SK-N-SH (cell line): ENCODE measurements at regions not wholly inside any gene's neighbourhood (a gene's known extent, or its start where the extent isn't known, plus 50 kb on each side); places are given as distances from the start of the nearest gene placed in this dataset.

ENCODE experiments used
- CTCF ChIA-PET: fragments of 300-600, 350-600 bp; formaldehyde crosslinking; extraction: SDS; loops from one replicate; lab custom pipeline; 2021; lab: Yijun Ruan, JAX
- POLR2A ChIA-PET: fragments of 350-600 bp; sonication (Branson Sonifier 250); formaldehyde crosslinking; extraction: SDS; loops from one replicate; lab custom pipeline; 2020; ENCODE audit warnings: antibody characterized with exemption, inconsistent platforms; lab: Yijun Ruan, JAX
- DNase-seq: peaks from one replicate; pipeline ENCODE4 v3.0.0; 2012
- H2AFZ ChIP-seq: fragments of 200-600 bp; sonication (generic); 2 replicates; pipeline ENCODE4 v1.8.1; 2016; ENCODE audit warnings: antibody characterized with exemption, mild to moderate bottlenecking, low read depth
- H3F3A ChIP-seq: fragments of 200-600 bp; sonication (generic); replicated peaks from 2 replicates; pipeline ENCODE3; 2016; ENCODE audit warnings: antibody characterized with exemption, mild to moderate bottlenecking; ENCODE audit not compliant: insufficient read depth
- H3K27ac ChIP-seq, 2 experiments: fragments of 200-500 bp in 1 of 2; fragments of 200-600 bp in 1 of 2; sonication (Bioruptor generic) in 1 of 2; sonication (generic), shearing (Covaris generic) in 1 of 2; 2 replicates each; pipeline versions ENCODE4 v1.5.1 to v1.6.1; 2014 to 2016; ENCODE audit warnings: low read depth in 2 of 2, inconsistent platforms in 1 of 2, low read length in 1 of 2, mild to moderate bottlenecking in 1 of 2, mixed read lengths in 1 of 2
- H3K27me3 ChIP-seq: fragments of 200-600 bp; sonication (generic), shearing (Covaris generic); 2 replicates; pipeline ENCODE4 v1.6.1; 2016; ENCODE audit warnings: mixed run types; ENCODE audit not compliant: insufficient read depth
- H3K36me3 ChIP-seq, 2 experiments: fragments of 200-500 bp in 1 of 2; fragments of 200-600 bp in 1 of 2; sonication (Bioruptor generic) in 1 of 2; sonication (generic) in 1 of 2; replicated peaks in 1 of 2; 2 replicates each; pipeline versions ENCODE3 to v1.5.1; 2014 to 2016; ENCODE audit warnings: low read length in 1 of 2, mild to moderate bottlenecking in 1 of 2; ENCODE audit not compliant: insufficient read depth in 2 of 2, control insufficient read depth in 1 of 2
- H3K4me1 ChIP-seq, 2 experiments: fragments of 200-500 bp in 1 of 2; fragments of 200-600 bp in 1 of 2; sonication (Bioruptor generic) in 1 of 2; sonication (generic), shearing (Covaris generic) in 1 of 2; 2 replicates each; pipeline versions ENCODE4 v1.5.1 to v1.6.1; 2014 to 2016; ENCODE audit warnings: low read depth in 1 of 2, low read length in 1 of 2, mixed run types in 1 of 2; ENCODE audit not compliant: insufficient read depth in 2 of 2, control insufficient read depth in 1 of 2
- H3K4me2 ChIP-seq: fragments of 200-600 bp; sonication (generic), shearing (Covaris generic); 2 replicates; pipeline ENCODE4 v1.6.1; 2017; ENCODE audit warnings: mixed run types
- H3K4me3 ChIP-seq, 2 experiments: fragments of 200-500 bp in 1 of 2; fragments of 200-600 bp in 1 of 2; sonication (Bioruptor generic) in 1 of 2; sonication (generic), shearing (Covaris generic) in 1 of 2; 2 replicates each; pipeline versions ENCODE4 v1.5.1 to v1.8.1; 2014 to 2016; ENCODE audit warnings: low read depth in 2 of 2, inconsistent platforms in 1 of 2, low read length in 1 of 2, mild to moderate bottlenecking in 1 of 2, mixed read lengths in 1 of 2, moderate library complexity in 1 of 2
- H3K79me2 ChIP-seq: fragments of 200-600 bp; sonication (generic); 2 replicates; pipeline ENCODE4 v1.8.1; 2017; ENCODE audit warnings: mild to moderate bottlenecking; ENCODE audit not compliant: insufficient read depth
- H3K9ac ChIP-seq: fragments of 200-600 bp; sonication (generic); 2 replicates; pipeline ENCODE4 v1.6.1; 2017; ENCODE audit warnings: mixed run types
- H3K9me2 ChIP-seq: fragments of 200-600 bp; sonication (generic); 2 replicates; pipeline ENCODE4 v1.6.1; 2017; ENCODE audit warnings: mixed run types
- H3K9me3 ChIP-seq: fragments of 200-600 bp; sonication (generic); 2 replicates; pipeline ENCODE4 v1.6.1; 2017; ENCODE audit warnings: mixed run types, mild to moderate bottlenecking, moderate library complexity
- H4K20me1 ChIP-seq: fragments of 200-600 bp; sonication (generic); 2 replicates; pipeline ENCODE4 v1.6.1; 2017; ENCODE audit warnings: mild to moderate bottlenecking, mixed run types; ENCODE audit not compliant: insufficient read depth
- CHD2 ChIP-seq: fragments of 150-350 bp; IDR thresholded peaks from 2 replicates; pipeline ENCODE4 v1.6.1; 2018; ENCODE audit warnings: low read length; ENCODE audit not compliant: partially characterized antibody
- ELF1 ChIP-seq: IDR thresholded peaks from 2 replicates; pipeline ENCODE4 v1.4.0; 2012
- EZH2phosphoT487 ChIP-seq: fragments of 200-600 bp; sonication (generic); IDR thresholded peaks from 2 replicates; pipeline ENCODE4 v1.6.1; 2017; ENCODE audit warnings: low read depth, mixed run types, mild to moderate bottlenecking, antibody characterized with exemption, moderate library complexity, borderline replicate concordance
- FOSL2 ChIP-seq: IDR thresholded peaks from 2 replicates; pipeline ENCODE4 v1.4.0; 2012; ENCODE audit warnings: low read depth, mild to moderate bottlenecking, moderate library complexity, borderline replicate concordance
- FOXJ3 ChIP-seq: sonication (generic); formaldehyde crosslinking; IDR thresholded peaks from 2 replicates; pipeline ENCODE4 v1.5.1; 2020; ENCODE audit warnings: mild to moderate bottlenecking, missing genetic modification reagents
- FOXM1 ChIP-seq: IDR thresholded peaks from 2 replicates; pipeline ENCODE4 v1.4.0; 2012; ENCODE audit warnings: low read depth, mild to moderate bottlenecking
- GABPA ChIP-seq: IDR thresholded peaks from 2 replicates; pipeline ENCODE4 v1.4.0; 2012; ENCODE audit warnings: low read depth, mild to moderate bottlenecking
- GATA2 ChIP-seq: sonication (generic); formaldehyde crosslinking; IDR thresholded peaks from 2 replicates; pipeline ENCODE4 v1.5.0; 2020; ENCODE audit warnings: mild to moderate bottlenecking, missing genetic modification reagents
- MXI1 ChIP-seq: IDR thresholded peaks from 2 replicates; pipeline ENCODE4 v1.6.1; 2012; ENCODE audit warnings: mild to moderate bottlenecking, low read depth, low read length, improper control_type of control experiment
- NFIC ChIP-seq: IDR thresholded peaks from 2 replicates; pipeline ENCODE4 v1.4.0; 2012; ENCODE audit warnings: borderline replicate concordance
- NRF1 ChIP-seq: IDR thresholded peaks from 2 replicates; pipeline ENCODE4 v1.6.1; 2012; ENCODE audit warnings: low read depth, mild to moderate bottlenecking, low read length
- POLR2AphosphoS5 ChIP-seq: IDR thresholded peaks from 2 replicates; pipeline ENCODE4 v1.6.1; 2012; ENCODE audit warnings: low read depth, low read length
- RFX5 ChIP-seq: IDR thresholded peaks from 2 replicates; pipeline ENCODE4 v1.6.1; 2012; ENCODE audit warnings: mild to moderate bottlenecking, improper control_type of control experiment, low read length
- RXRA ChIP-seq: IDR thresholded peaks from 2 replicates; pipeline ENCODE4 v1.4.0; 2012; ENCODE audit warnings: low read depth, mild to moderate bottlenecking, borderline replicate concordance
- SMC3 ChIP-seq: IDR thresholded peaks from 2 replicates; pipeline ENCODE4 v1.6.1; 2012; ENCODE audit warnings: low read depth, low read length, improper control_type of control experiment
- TAF1 ChIP-seq: IDR thresholded peaks from 2 replicates; pipeline ENCODE4 v1.6.1; 2012; ENCODE audit warnings: low read depth, mild to moderate bottlenecking, low read length, moderate library complexity, borderline replicate concordance
- TCF12 ChIP-seq: IDR thresholded peaks from 2 replicates; pipeline ENCODE4 v1.4.0; 2012
- TEAD4 ChIP-seq: IDR thresholded peaks from 2 replicates; pipeline ENCODE4 v1.4.0; 2012; ENCODE audit warnings: mild to moderate bottlenecking, borderline replicate concordance; ENCODE audit not compliant: insufficient read depth
- WGBS: methylation state at CpG from one replicate; pipeline ENCODE4 v1.1.6; 2017; ENCODE audit warnings: low lambda C conversion rate; 5-methylcytosine and 5-hydroxymethylcytosine counted together
- TF ChIP-seq, protein P1 (sequence below): fragments of 150-350 bp; IDR thresholded peaks from 2 replicates; pipeline ENCODE4 v1.6.1; 2017; ENCODE audit warnings: antibody characterized with exemption, low read length, low read depth, borderline replicate concordance
- TF ChIP-seq, protein P2 (sequence below): IDR thresholded peaks from 2 replicates; pipeline ENCODE4 v1.6.1; 2012; ENCODE audit warnings: mild to moderate bottlenecking, low read depth, low read length, moderate library complexity
- TF ChIP-seq, protein P3 (sequence below): fragments of 150-350 bp; IDR thresholded peaks from 2 replicates; pipeline ENCODE4 v1.6.1; 2016; ENCODE audit warnings: mild to moderate bottlenecking, low read depth, low read length
- TF ChIP-seq, protein P4 (sequence below): IDR thresholded peaks from 2 replicates; pipeline ENCODE4; 2012
- TF ChIP-seq, protein P5 (sequence below): IDR thresholded peaks from 2 replicates; pipeline ENCODE4 v1.4.0; 2012; ENCODE audit warnings: low read depth

DNA sequence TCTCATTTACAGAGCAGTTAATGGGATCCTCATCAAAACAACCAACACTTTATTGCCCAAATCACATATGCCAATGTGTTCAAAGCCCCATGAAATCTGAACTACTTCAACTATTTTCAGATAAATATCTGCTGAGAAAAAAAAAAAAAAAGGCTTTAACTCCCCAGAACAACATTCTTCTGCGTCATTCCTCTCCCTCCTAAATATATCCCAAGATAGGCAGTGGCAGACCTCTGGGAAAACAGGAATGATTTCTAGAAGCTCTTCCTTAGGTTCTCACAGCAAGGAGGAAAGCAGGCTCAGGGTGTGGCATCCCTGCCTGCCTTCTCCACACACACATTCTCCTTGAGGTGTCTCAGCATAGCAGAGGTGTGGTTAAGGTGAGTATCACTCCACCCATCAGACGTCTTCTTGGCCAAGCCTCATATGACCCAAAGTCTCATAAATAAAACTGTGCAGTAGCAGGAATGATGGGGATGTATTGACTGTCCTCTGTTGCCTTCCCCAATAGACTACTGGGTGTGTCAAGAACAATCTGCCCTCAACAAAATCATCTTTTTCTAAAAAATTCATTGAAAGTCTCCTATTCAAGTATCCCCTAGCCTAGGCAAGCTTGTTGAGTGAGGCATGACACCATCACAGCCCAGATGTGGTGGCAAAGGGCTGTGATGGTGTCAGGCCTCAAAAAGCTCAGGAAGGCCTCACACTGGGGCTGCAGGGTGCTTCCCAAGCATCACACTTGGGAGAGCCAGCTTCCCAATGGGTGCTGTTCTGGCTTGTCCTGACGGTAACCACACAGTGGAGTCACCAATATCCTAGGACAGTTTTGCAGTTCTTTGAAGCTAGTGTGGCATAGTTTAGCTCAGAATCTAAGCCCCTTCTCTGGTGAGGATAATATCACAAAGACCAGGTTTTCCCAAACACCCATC, 135.4 kb upstream of the SOX9 start:
- Histone ChIP-seq H4K20me1 (no peaks in the 10 kb centered on the region), H3K4me2 (no peak overlapping the region)
- 68% methylated on average over 2 of the region's 3 CpGs for WGBS

DNA sequence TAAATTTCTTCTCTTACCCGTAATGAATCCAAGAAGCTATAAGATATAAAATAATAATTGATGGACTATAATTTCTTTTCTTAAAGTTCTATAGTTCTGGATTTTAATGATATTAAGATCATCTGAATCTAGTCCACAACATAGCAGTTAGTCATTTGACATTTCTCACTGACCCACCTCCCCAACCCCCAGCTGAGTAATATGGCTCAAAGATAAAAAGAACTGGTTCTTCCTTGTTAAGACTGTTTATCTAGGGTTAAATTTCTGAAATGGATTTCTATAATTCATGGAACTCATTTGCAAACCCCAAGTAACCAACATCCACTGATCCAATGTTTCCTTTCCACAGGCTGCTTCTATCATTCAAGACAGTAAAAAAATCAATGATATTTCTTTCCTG, 133.9 kb upstream of the SOX9 start:
- 89% methylated on average over 1 of the region's 1 CpG for WGBS
- H3K27ac ChIP-seq: no peak overlapping the region
- no peak overlapping the region; the same call in 1 of the 2 replicates for H2AFZ ChIP-seq
- DNase-seq: no peak
- no peaks in the 10 kb centered on the region for H3K9me2 ChIP-seq
- no peaks in the 10 kb centered on the region for H3K9me3 ChIP-seq
- H3F3A ChIP-seq: no peaks in the 10 kb centered on the region
- H4K20me1 ChIP-seq: no peaks in the 10 kb centered on the region
- POLR2A ChIA-PET: no interaction called here
- H3K27me3 ChIP-seq: no peaks in the 10 kb centered on the region
- H3K9ac ChIP-seq: no peak overlapping the region
- no peaks in the 10 kb centered on the region for H3K36me3 ChIP-seq
- H3K4me3 ChIP-seq: no peak overlapping the region
- CTCF ChIA-PET: no interaction called here
- no peaks in the 10 kb centered on the region for H3K79me2 ChIP-seq
- no peak overlapping the region for H3K4me2 ChIP-seq
- H3K4me1 ChIP-seq: peaks cover 0 to 4% of the 10 kb centered on the region in 2 experiments; a peak in 1 of 4 replicates
- TF ChIP-seq, protein P1, sequence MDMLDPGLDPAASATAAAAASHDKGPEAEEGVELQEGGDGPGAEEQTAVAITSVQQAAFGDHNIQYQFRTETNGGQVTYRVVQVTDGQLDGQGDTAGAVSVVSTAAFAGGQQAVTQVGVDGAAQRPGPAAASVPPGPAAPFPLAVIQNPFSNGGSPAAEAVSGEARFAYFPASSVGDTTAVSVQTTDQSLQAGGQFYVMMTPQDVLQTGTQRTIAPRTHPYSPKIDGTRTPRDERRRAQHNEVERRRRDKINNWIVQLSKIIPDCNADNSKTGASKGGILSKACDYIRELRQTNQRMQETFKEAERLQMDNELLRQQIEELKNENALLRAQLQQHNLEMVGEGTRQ: no peak
- TF ChIP-seq RFX5 (no peak), FOXM1 (no peak), RXRA (no peak), POLR2AphosphoS5 (no peak), NFIC (no peak), TCF12 (no peak), TEAD4 (no peak), FOXJ3 (CRISPR knock-in tag) (no peak), SMC3 (no peak), FOSL2 (no peak), ELF1 (no peak)
- TF ChIP-seq, protein P2, sequence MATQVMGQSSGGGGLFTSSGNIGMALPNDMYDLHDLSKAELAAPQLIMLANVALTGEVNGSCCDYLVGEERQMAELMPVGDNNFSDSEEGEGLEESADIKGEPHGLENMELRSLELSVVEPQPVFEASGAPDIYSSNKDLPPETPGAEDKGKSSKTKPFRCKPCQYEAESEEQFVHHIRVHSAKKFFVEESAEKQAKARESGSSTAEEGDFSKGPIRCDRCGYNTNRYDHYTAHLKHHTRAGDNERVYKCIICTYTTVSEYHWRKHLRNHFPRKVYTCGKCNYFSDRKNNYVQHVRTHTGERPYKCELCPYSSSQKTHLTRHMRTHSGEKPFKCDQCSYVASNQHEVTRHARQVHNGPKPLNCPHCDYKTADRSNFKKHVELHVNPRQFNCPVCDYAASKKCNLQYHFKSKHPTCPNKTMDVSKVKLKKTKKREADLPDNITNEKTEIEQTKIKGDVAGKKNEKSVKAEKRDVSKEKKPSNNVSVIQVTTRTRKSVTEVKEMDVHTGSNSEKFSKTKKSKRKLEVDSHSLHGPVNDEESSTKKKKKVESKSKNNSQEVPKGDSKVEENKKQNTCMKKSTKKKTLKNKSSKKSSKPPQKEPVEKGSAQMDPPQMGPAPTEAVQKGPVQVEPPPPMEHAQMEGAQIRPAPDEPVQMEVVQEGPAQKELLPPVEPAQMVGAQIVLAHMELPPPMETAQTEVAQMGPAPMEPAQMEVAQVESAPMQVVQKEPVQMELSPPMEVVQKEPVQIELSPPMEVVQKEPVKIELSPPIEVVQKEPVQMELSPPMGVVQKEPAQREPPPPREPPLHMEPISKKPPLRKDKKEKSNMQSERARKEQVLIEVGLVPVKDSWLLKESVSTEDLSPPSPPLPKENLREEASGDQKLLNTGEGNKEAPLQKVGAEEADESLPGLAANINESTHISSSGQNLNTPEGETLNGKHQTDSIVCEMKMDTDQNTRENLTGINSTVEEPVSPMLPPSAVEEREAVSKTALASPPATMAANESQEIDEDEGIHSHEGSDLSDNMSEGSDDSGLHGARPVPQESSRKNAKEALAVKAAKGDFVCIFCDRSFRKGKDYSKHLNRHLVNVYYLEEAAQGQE: no peak
- TF ChIP-seq, protein P3, sequence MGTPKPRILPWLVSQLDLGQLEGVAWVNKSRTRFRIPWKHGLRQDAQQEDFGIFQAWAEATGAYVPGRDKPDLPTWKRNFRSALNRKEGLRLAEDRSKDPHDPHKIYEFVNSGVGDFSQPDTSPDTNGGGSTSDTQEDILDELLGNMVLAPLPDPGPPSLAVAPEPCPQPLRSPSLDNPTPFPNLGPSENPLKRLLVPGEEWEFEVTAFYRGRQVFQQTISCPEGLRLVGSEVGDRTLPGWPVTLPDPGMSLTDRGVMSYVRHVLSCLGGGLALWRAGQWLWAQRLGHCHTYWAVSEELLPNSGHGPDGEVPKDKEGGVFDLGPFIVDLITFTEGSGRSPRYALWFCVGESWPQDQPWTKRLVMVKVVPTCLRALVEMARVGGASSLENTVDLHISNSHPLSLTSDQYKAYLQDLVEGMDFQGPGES: no peak

More for the DNA sequence above, 135.4 kb upstream of the SOX9 start:
- no peak overlapping the region for H3K27ac ChIP-seq
- no peak overlapping the region for H2AFZ ChIP-seq
- no peak overlapping the region for H3K4me3 ChIP-seq
- no peaks in the 10 kb centered on the region for H3K9me3 ChIP-seq
- ChIA-PET CTCF (no interaction called here), POLR2A (no interaction called here)
- peaks cover 0 to 4% of the 10 kb centered on the region in 2 experiments; a peak in 1 of 4 replicates for H3K4me1 ChIP-seq
- H3K27me3 ChIP-seq: no peaks in the 10 kb centered on the region
- no peaks in the 10 kb centered on the region for H3K36me3 ChIP-seq
- TF ChIP-seq NRF1: no peak
- no peak for TF ChIP-seq MXI1
- TF ChIP-seq FOXM1: no peak
- TF ChIP-seq CHD2: no peak
- TF ChIP-seq, protein P4, sequence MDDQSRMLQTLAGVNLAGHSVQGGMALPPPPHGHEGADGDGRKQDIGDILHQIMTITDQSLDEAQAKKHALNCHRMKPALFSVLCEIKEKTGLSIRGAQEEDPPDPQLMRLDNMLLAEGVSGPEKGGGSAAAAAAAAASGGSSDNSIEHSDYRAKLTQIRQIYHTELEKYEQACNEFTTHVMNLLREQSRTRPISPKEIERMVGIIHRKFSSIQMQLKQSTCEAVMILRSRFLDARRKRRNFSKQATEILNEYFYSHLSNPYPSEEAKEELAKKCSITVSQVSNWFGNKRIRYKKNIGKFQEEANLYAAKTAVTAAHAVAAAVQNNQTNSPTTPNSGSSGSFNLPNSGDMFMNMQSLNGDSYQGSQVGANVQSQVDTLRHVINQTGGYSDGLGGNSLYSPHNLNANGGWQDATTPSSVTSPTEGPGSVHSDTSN: no peak
- TF ChIP-seq SMC3: no peak
- TF ChIP-seq EZH2phosphoT487: no peak
- TF ChIP-seq GATA2 (CRISPR knock-in tag): no peak
- TF ChIP-seq, protein P5, sequence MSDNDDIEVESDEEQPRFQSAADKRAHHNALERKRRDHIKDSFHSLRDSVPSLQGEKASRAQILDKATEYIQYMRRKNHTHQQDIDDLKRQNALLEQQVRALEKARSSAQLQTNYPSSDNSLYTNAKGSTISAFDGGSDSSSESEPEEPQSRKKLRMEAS: no peak
- no peak for TF ChIP-seq POLR2AphosphoS5
- TF ChIP-seq TCF12: no peak
- TF ChIP-seq TAF1: no peak
- no peak for TF ChIP-seq GABPA
- no peak for TF ChIP-seq RFX5
- no peak overlapping the region for H3K9ac ChIP-seq
- H3K79me2 ChIP-seq: no peaks in the 10 kb centered on the region
- DNase-seq: no peak
- no peaks in the 10 kb centered on the region for H3K9me2 ChIP-seq
- no peaks in the 10 kb centered on the region for H3F3A ChIP-seq
